ENCODE measurements at regions not wholly inside any gene's neighbourhood (a gene's known extent, or its start where the extent isn't known, plus 50 kb on each side); places are given as distances from the start of the nearest gene placed in this dataset.

GRCh38 chr6:148053209-148053608, 289.4 kb upstream of the SASH1 start:
- DNase-seq (ENCODE audit: low spot score): no peak

- DNase-seq (ENCODE audit: low spot score): no peak
Observed at GRCh38 chr6:148053796-148054195, 288.8 kb upstream of the SASH1 start.

GRCh38 chr6:148054219-148054618, 288.4 kb upstream of the SASH1 start:
- no peak for DNase-seq (ENCODE audit: low spot score)

- DNase-seq (ENCODE audit: low spot score): no peak
Observed at GRCh38 chr6:148055419-148055818, 287.2 kb upstream of the SASH1 start.

- DNase-seq (ENCODE audit: low spot score): no peak
Observed at GRCh38 chr6:148059869-148060268, 282.8 kb upstream of the SASH1 start.

GRCh38 chr6:148064406-148065134, 278.1 kb upstream of the SASH1 start:
- DNase-seq (ENCODE audit: low spot score): no peak

GRCh38 chr6:148068437-148069061, 274.1 kb upstream of the SASH1 start:
- no peak for DNase-seq (ENCODE audit: low spot score)

GRCh38 chr6:148069256-148069655, 273.4 kb upstream of the SASH1 start:
- DNase-seq (ENCODE audit: low spot score): no peak

- DNase-seq (ENCODE audit: low spot score): no peak
Observed at GRCh38 chr6:148074291-148074690, 268.3 kb upstream of the SASH1 start.

- DNase-seq (ENCODE audit: low spot score): no peak
Observed at GRCh38 chr6:148074738-148075137, 267.9 kb upstream of the SASH1 start.

GRCh38 chr6:148075352-148075751, 267.3 kb upstream of the SASH1 start:
- DNase-seq (ENCODE audit: low spot score): no peak

- DNase-seq (ENCODE audit: low spot score): no peak
Observed at GRCh38 chr6:148076051-148076450, 266.6 kb upstream of the SASH1 start.

- no peak for DNase-seq (ENCODE audit: low spot score)
Observed at GRCh38 chr6:148080315-148080714, 262.3 kb upstream of the SASH1 start.

- no peak for DNase-seq (ENCODE audit: low spot score)
Observed at GRCh38 chr6:148081076-148081475, 261.6 kb upstream of the SASH1 start.

- DNase-seq (ENCODE audit: low spot score): no peak
Observed at GRCh38 chr6:148082044-148082443, 260.6 kb upstream of the SASH1 start.

GRCh38 chr6:148082696-148083095, 259.9 kb upstream of the SASH1 start:
- no peak for DNase-seq (ENCODE audit: low spot score)

- DNase-seq (ENCODE audit: low spot score): no peak
Observed at GRCh38 chr6:148085631-148086331, 256.9 kb upstream of the SASH1 start.

- DNase-seq (ENCODE audit: low spot score): no peak
Observed at GRCh38 chr6:148086386-148086785, 256.3 kb upstream of the SASH1 start.

GRCh38 chr6:148086843-148087242, 255.8 kb upstream of the SASH1 start:
- DNase-seq (ENCODE audit: low spot score): no peak

GRCh38 chr6:148087659-148088058, 255.0 kb upstream of the SASH1 start:
- no peak for DNase-seq (ENCODE audit: low spot score)

- DNase-seq (ENCODE audit: low spot score): no peak
Observed at GRCh38 chr6:148090326-148090725, 252.3 kb upstream of the SASH1 start.

GRCh38 chr6:148091394-148091793, 251.2 kb upstream of the SASH1 start:
- DNase-seq (ENCODE audit: low spot score): no peak

GRCh38 chr6:148103436-148103835, 239.2 kb upstream of the SASH1 start:
- no peak for DNase-seq (ENCODE audit: low spot score)

Data from CD4-positive, alpha-beta T cell treated with Interleukin-6 at 100 ng/mL for 8 hours (primary cell).